Upper lobe of left lung (tissue), 4 donors: ENCODE measurements at regions not wholly inside any gene's neighbourhood (a gene's known extent, or its start where the extent isn't known, plus 50 kb on each side); places are given as distances from the start of the nearest gene placed in this dataset.

Source experiments
- EP300 ChIP-seq, 4 donors: sonication (generic); formaldehyde crosslinking; IDR thresholded peaks; one replicate each; pipeline ENCODE4 v1.5.1; 2017; ENCODE audit warnings: antibody characterized with exemption in 4 of 4, control low read depth in 2 of 4
- POLR2A ChIP-seq, 4 donors: fragments of 450-650 bp; IDR thresholded peaks; one replicate each; pipeline ENCODE4 v1.5.1; 2016 to 2017; ENCODE audit warnings: antibody characterized with exemption in 4 of 4, mild to moderate bottlenecking in 2 of 4
- POLR2AphosphoS5 ChIP-seq, 2 donors: sonication (generic); formaldehyde crosslinking; IDR thresholded peaks; one replicate each; pipeline ENCODE4 v1.5.1; 2017; ENCODE audit warnings: antibody characterized with exemption in 2 of 2
- TF ChIP-seq, protein P1 (sequence below), 6 experiments: fragments of 450-650 bp in 4 of 6; fragments of 200-600 bp in 2 of 6; sonication (generic) in 2 of 6; IDR thresholded peaks; one replicate each; pipeline ENCODE4 v1.5.1; 2016 to 2019; ENCODE audit warnings: antibody characterized with exemption in 6 of 6

DNA sequence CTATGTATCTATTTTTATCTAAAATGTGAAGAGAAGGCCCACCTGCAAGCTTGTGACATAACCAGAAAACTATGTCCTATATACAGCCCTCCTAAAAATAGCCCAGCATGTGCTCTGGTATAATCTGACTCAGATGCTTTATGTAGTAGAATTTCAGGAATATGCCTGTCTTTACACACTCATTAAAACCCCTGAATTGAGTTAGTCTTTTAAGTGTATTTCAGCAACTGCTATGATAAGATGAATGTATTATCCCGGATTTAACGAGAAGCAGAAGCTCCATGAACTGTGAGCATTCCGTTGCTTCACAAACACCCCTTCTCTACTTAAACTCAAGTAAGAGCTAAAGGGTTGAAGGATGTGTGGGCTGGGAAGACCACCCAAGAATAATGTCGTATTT lies 89.9 kb upstream of the PRICKLE1 start:
- TF ChIP-seq, protein P1, sequence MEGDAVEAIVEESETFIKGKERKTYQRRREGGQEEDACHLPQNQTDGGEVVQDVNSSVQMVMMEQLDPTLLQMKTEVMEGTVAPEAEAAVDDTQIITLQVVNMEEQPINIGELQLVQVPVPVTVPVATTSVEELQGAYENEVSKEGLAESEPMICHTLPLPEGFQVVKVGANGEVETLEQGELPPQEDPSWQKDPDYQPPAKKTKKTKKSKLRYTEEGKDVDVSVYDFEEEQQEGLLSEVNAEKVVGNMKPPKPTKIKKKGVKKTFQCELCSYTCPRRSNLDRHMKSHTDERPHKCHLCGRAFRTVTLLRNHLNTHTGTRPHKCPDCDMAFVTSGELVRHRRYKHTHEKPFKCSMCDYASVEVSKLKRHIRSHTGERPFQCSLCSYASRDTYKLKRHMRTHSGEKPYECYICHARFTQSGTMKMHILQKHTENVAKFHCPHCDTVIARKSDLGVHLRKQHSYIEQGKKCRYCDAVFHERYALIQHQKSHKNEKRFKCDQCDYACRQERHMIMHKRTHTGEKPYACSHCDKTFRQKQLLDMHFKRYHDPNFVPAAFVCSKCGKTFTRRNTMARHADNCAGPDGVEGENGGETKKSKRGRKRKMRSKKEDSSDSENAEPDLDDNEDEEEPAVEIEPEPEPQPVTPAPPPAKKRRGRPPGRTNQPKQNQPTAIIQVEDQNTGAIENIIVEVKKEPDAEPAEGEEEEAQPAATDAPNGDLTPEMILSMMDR (IDR thresholded peaks at IDR 0.05) = no peak
- TF ChIP-seq EP300 (IDR thresholded peaks at IDR 0.05) (no peak), POLR2A (IDR thresholded peaks at IDR 0.05) (no peak), POLR2AphosphoS5 (IDR thresholded peaks at IDR 0.05) (no peak)
